DOHH2 (cell line): ENCODE measurements at regions not wholly inside any gene's neighbourhood (a gene's known extent, or its start where the extent isn't known, plus 50 kb on each side); places are given as distances from the start of the nearest gene placed in this dataset.

Source experiments
- EZH2phosphoT487 ChIP-seq: fragments of 200-600 bp; sonication (generic); IDR thresholded peaks from 2 replicates; pipeline ENCODE4 v1.6.1; 2017; ENCODE audit warnings: borderline replicate concordance, mild to moderate bottlenecking, antibody characterized with exemption, low read length, moderate library complexity, mixed read lengths
- TF ChIP-seq, protein P1 (sequence below): fragments of 200-600 bp; sonication (generic); IDR thresholded peaks from one replicate; pipeline ENCODE4 v1.5.1; 2014; ENCODE audit warnings: antibody characterized with exemption, mild to moderate bottlenecking, low read depth, low read length; ENCODE audit not compliant: poor library complexity, severe bottlenecking

DNA sequence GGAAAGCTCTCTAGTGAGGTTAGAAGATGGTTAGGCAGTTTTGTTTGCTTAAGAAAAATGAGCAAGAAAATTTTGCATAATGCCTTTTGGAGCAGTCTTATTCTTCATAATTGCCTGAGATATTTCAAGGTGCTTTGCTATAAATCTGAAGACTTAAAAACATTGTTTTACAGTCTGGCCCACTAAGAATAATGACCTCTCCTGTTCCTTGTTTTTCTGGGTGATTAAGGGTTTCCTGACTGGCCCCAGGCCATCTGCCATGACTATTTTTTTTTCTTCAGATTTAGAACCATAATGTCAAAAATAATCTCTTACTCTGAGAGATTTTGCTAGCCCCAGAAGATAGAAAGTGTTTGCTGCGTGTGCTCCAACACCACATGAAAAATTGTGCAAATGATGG, 72.3 kb upstream of the CENPW start:
- TF ChIP-seq, protein P1, sequence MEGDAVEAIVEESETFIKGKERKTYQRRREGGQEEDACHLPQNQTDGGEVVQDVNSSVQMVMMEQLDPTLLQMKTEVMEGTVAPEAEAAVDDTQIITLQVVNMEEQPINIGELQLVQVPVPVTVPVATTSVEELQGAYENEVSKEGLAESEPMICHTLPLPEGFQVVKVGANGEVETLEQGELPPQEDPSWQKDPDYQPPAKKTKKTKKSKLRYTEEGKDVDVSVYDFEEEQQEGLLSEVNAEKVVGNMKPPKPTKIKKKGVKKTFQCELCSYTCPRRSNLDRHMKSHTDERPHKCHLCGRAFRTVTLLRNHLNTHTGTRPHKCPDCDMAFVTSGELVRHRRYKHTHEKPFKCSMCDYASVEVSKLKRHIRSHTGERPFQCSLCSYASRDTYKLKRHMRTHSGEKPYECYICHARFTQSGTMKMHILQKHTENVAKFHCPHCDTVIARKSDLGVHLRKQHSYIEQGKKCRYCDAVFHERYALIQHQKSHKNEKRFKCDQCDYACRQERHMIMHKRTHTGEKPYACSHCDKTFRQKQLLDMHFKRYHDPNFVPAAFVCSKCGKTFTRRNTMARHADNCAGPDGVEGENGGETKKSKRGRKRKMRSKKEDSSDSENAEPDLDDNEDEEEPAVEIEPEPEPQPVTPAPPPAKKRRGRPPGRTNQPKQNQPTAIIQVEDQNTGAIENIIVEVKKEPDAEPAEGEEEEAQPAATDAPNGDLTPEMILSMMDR = no peak
- TF ChIP-seq EZH2phosphoT487 = no peak
